GM18499 (cell line): ENCODE measurements at regions not wholly inside any gene's neighbourhood (a gene's known extent, or its start where the extent isn't known, plus 50 kb on each side); places are given as distances from the start of the nearest gene placed in this dataset.

ENCODE experiments used
- ATAC-seq: cut with Tn5 transposase; IDR thresholded peaks from one replicate; pipeline ENCODE4 v1.9.1; 2021; ENCODE audit warnings: moderate number of reproducible peaks; ENCODE audit not compliant: insufficient read depth, unreplicated experiment

GRCh38 chr6:40097590-40097989, 163.3 kb upstream of the MOCS1 start:
- no peak for ATAC-seq

- no peak for ATAC-seq
These were observed 149.1 kb upstream of the MOCS1 start for GRCh38 chr6:40083141-40083920.

- ATAC-seq, result no peak
These were observed 148.2 kb upstream of the MOCS1 start for GRCh38 chr6:40082278-40083043.

GRCh38 chr6:40077736-40078135, 143.5 kb upstream of the MOCS1 start:
- no peak for ATAC-seq

GRCh38 chr6:40077315-40077714, 143.1 kb upstream of the MOCS1 start:
- ATAC-seq, result no peak

GRCh38 chr6:40075056-40075590, 140.9 kb upstream of the MOCS1 start:
- ATAC-seq, result no peak

GRCh38 chr6:40074306-40075055, 140.2 kb upstream of the MOCS1 start:
- no peak for ATAC-seq

GRCh38 chr6:40066372-40066771, 132.1 kb upstream of the MOCS1 start:
- no peak for ATAC-seq

- ATAC-seq, result no peak
These were observed 122.6 kb upstream of the MOCS1 start for GRCh38 chr6:40056865-40057264.

- no peak for ATAC-seq
These were observed 120.3 kb upstream of the MOCS1 start for GRCh38 chr6:40054602-40055001.

GRCh38 chr6:40054186-40054585, 119.9 kb upstream of the MOCS1 start:
- no peak for ATAC-seq

- ATAC-seq, result no peak
These were observed 114.9 kb upstream of the MOCS1 start for GRCh38 chr6:40049128-40049527.

GRCh38 chr6:40044196-40044595, 109.9 kb upstream of the MOCS1 start:
- no peak for ATAC-seq

GRCh38 chr6:40042232-40042631, 108.0 kb upstream of the MOCS1 start:
- no peak for ATAC-seq

GRCh38 chr6:40039042-40039441, 104.8 kb upstream of the MOCS1 start:
- no peak for ATAC-seq

GRCh38 chr6:40038626-40039025, 104.4 kb upstream of the MOCS1 start:
- no peak for ATAC-seq

- no peak for ATAC-seq
These were observed 103.0 kb upstream of the MOCS1 start for GRCh38 chr6:40037271-40037670.

GRCh38 chr6:40036186-40036585, 101.9 kb upstream of the MOCS1 start:
- no peak for ATAC-seq

- ATAC-seq, result no peak
These were observed 94.2 kb upstream of the MOCS1 start for GRCh38 chr6:40028449-40028848.

GRCh38 chr6:40022867-40023266, 88.6 kb upstream of the MOCS1 start:
- ATAC-seq, result no peak

- no peak for ATAC-seq
These were observed 85.9 kb upstream of the MOCS1 start for GRCh38 chr6:40020166-40020565.
